Heart left ventricle (tissue), 13 donors: ENCODE measurements at regions not wholly inside any gene's neighbourhood (a gene's known extent, or its start where the extent isn't known, plus 50 kb on each side); places are given as distances from the start of the nearest gene placed in this dataset.

Experiments
- POLR2A ChIP-seq, 2 donors: fragments of 450-650 bp; IDR thresholded peaks; one replicate each; pipeline ENCODE4 v1.6.1; 2017; ENCODE audit warnings: antibody characterized with exemption in 2 of 2, mild to moderate bottlenecking in 2 of 2, moderate library complexity in 2 of 2
- TF ChIP-seq, protein P1 (sequence below), 12 donors: fragments of 200-600 bp; sonication (generic) in 4 of 12; IDR thresholded peaks; one replicate each; pipeline versions ENCODE4 v1.5.0 to v1.8.0; 2018 to 2022; ENCODE audit warnings: antibody characterized with exemption in 12 of 12, mild to moderate bottlenecking in 5 of 12
- donor health status: ischemic (EF 13 %, LVEDD 7.1; RV severe dilation, severe dysfunction).
- donor health status: DM: no; HTN: yes; CAD: no.
- donor health status: DM: no; HTN: no; CAD: no.
- donor health status: ischemic (EF 25% LVEDD 6.9; RV normal size, moderate dysfunction).
- donor health status: ischemic (EF 25% LVEDD 5.7; RV mildly dilated, moderate dysfunction).
- donor health status: ischemic (EF 35%, LVEDD 5.7; RV mildly dilated, moderate dysfunction).
- donor health status: nonischemic (EF 11% LVEDD 7.7; RV severe dilation, severe dysfunction).
- donor health status: DM: yes; HTN: yes; CAD: no.
- donor health status: PGD.
- donor health status: ischemic (EF 29% LVEDD 5.4; RV normal size, mild dysfunction).
- donor health status: nonischemic (EF 23%, LVEDD 6.1; RV moderate dilation, normal function).

GRCh38 chr3:14297305-14297704, 105.1 kb upstream of the SLC6A6 start:
- TF ChIP-seq, protein P1, sequence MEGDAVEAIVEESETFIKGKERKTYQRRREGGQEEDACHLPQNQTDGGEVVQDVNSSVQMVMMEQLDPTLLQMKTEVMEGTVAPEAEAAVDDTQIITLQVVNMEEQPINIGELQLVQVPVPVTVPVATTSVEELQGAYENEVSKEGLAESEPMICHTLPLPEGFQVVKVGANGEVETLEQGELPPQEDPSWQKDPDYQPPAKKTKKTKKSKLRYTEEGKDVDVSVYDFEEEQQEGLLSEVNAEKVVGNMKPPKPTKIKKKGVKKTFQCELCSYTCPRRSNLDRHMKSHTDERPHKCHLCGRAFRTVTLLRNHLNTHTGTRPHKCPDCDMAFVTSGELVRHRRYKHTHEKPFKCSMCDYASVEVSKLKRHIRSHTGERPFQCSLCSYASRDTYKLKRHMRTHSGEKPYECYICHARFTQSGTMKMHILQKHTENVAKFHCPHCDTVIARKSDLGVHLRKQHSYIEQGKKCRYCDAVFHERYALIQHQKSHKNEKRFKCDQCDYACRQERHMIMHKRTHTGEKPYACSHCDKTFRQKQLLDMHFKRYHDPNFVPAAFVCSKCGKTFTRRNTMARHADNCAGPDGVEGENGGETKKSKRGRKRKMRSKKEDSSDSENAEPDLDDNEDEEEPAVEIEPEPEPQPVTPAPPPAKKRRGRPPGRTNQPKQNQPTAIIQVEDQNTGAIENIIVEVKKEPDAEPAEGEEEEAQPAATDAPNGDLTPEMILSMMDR (IDR thresholded peaks at IDR 0.05) = no peak
- TF ChIP-seq POLR2A (IDR thresholded peaks at IDR 0.05) = no peak
